ENCODE measurements at regions not wholly inside any gene's neighbourhood (a gene's known extent, or its start where the extent isn't known, plus 50 kb on each side); places are given as distances from the start of the nearest gene placed in this dataset.

GRCh38 chr18:22627506-22627905 is 209.8 kb upstream of the CTAGE1 start:
- H3K18ac ChIP-seq (ENCODE audit: low read length): no peak overlapping the region

GRCh38 chr18:22628795-22629510 is 211.2 kb upstream of the CTAGE1 start:
- Histone ChIP-seq H4K8ac (ENCODE audit: low read depth, low read length) (no peak overlapping the region), H3K4me3 (ENCODE audit: low read length in 2 of 2) (no peak overlapping the region), H3K27me3 (ENCODE audit: control insufficient read depth in 3 of 3, insufficient read depth in 3 of 3, low read depth in 1 of 3, low read length in 3 of 3) (no peaks in the 10 kb centered on the region), H3K79me1 (ENCODE audit: low read depth, low read length) (no peaks in the 10 kb centered on the region), H2BK120ac (ENCODE audit: low read depth, low read length) (no peak overlapping the region), H2BK15ac (ENCODE audit: low read length) (no peak overlapping the region), H3K9ac (ENCODE audit: low read depth, low read length, poor library complexity) (no peak overlapping the region), H2AFZ (ENCODE audit: low read length) (no peak overlapping the region), H2AK5ac (ENCODE audit: low read depth, low read length) (no peak overlapping the region), H3K36me3 (replicated peaks in 1 of 2; ENCODE audit: control insufficient read depth in 2 of 2, insufficient read depth in 2 of 2, low read length in 2 of 2) (no peaks in the 10 kb centered on the region), H3K23ac (ENCODE audit: low read depth, low read length, poor library complexity) (no peak overlapping the region), H3K4me2 (ENCODE audit: insufficient read depth, low read length, poor library complexity, severe bottlenecking) (no peak overlapping the region), H3K27ac (replicated peaks; ENCODE audit: low read length) (no peak overlapping the region), H2BK12ac (ENCODE audit: low read length) (no peak overlapping the region), H2BK5ac (ENCODE audit: low read length) (no peak overlapping the region), H3K14ac (ENCODE audit: low read length) (no peak overlapping the region), H3K18ac (ENCODE audit: low read length) (no peak overlapping the region), H4K91ac (ENCODE audit: low read depth, low read length, poor library complexity) (no peak overlapping the region), H3K4ac (ENCODE audit: low read length) (no peak overlapping the region), H3K4me1 (ENCODE audit: control insufficient read depth in 2 of 2, insufficient read depth in 1 of 2, low read depth in 1 of 2, low read length in 2 of 2) (no peaks in the 10 kb centered on the region), H3K9me3 (replicated peaks in 1 of 2; ENCODE audit: control insufficient read depth in 2 of 2, insufficient read depth in 1 of 2, low read depth in 1 of 2, low read length in 2 of 2) (no peaks in the 10 kb centered on the region)
- DNase-seq (ENCODE audit: low spot score): no peak
- WGBS, 2 donors (ENCODE audit: extremely low coverage in 2 of 2, insufficient read length in 2 of 2, insufficient replicate concordance in 1 of 2): no CpG with 5 or more reads among the region's 14 CpGs

More at GRCh38 chr18:22627506-22627905, 209.8 kb upstream of the CTAGE1 start:
- Histone ChIP-seq H3K23ac (ENCODE audit: low read depth, low read length, poor library complexity) (no peak overlapping the region), H2BK15ac (ENCODE audit: low read length) (no peak overlapping the region), H3K4me3 (ENCODE audit: low read length in 2 of 2) (no peak overlapping the region), H3K4ac (ENCODE audit: low read length) (no peak overlapping the region), H3K14ac (ENCODE audit: low read length) (no peak overlapping the region), H3K27me3 (ENCODE audit: control insufficient read depth in 3 of 3, insufficient read depth in 3 of 3, low read depth in 1 of 3, low read length in 3 of 3) (no peaks in the 10 kb centered on the region), H4K8ac (ENCODE audit: low read depth, low read length) (no peak overlapping the region), H3K9ac (ENCODE audit: low read depth, low read length, poor library complexity) (no peak overlapping the region), H2AFZ (ENCODE audit: low read length) (no peak overlapping the region), H3K4me1 (ENCODE audit: control insufficient read depth in 2 of 2, insufficient read depth in 1 of 2, low read depth in 1 of 2, low read length in 2 of 2) (no peaks in the 10 kb centered on the region), H4K91ac (ENCODE audit: low read depth, low read length, poor library complexity) (no peak overlapping the region), H3K79me1 (ENCODE audit: low read depth, low read length) (no peaks in the 10 kb centered on the region), H3K9me3 (replicated peaks in 1 of 2; ENCODE audit: control insufficient read depth in 2 of 2, insufficient read depth in 1 of 2, low read depth in 1 of 2, low read length in 2 of 2) (no peaks in the 10 kb centered on the region), H2AK5ac (ENCODE audit: low read depth, low read length) (no peak overlapping the region), H2BK12ac (ENCODE audit: low read length) (no peak overlapping the region), H2BK5ac (ENCODE audit: low read length) (no peak overlapping the region), H3K27ac (replicated peaks; ENCODE audit: low read length) (no peak overlapping the region), H2BK120ac (ENCODE audit: low read depth, low read length) (no peak overlapping the region), H3K4me2 (ENCODE audit: insufficient read depth, low read length, poor library complexity, severe bottlenecking) (no peak overlapping the region), H3K36me3 (replicated peaks in 1 of 2; ENCODE audit: control insufficient read depth in 2 of 2, insufficient read depth in 2 of 2, low read length in 2 of 2) (no peaks in the 10 kb centered on the region)
- no peak for DNase-seq (ENCODE audit: low spot score)
- no CpG with 5 or more reads among the region's 1 CpG for WGBS, 2 donors (ENCODE audit: extremely low coverage in 2 of 2, insufficient read length in 2 of 2, insufficient replicate concordance in 1 of 2)

- Histone ChIP-seq H2BK15ac (ENCODE audit: low read length) (no peak overlapping the region), H2AK5ac (ENCODE audit: low read depth, low read length) (no peak overlapping the region), H3K4ac (ENCODE audit: low read length) (no peak overlapping the region), H3K36me3 (replicated peaks in 1 of 2; ENCODE audit: control insufficient read depth in 2 of 2, insufficient read depth in 2 of 2, low read length in 2 of 2) (no peaks in the 10 kb centered on the region), H3K27me3 (ENCODE audit: control insufficient read depth in 3 of 3, insufficient read depth in 3 of 3, low read depth in 1 of 3, low read length in 3 of 3) (no peaks in the 10 kb centered on the region), H2AFZ (ENCODE audit: low read length) (no peak overlapping the region), H2BK120ac (ENCODE audit: low read depth, low read length) (no peak overlapping the region), H3K4me2 (ENCODE audit: insufficient read depth, low read length, poor library complexity, severe bottlenecking) (no peak overlapping the region), H3K27ac (replicated peaks; ENCODE audit: low read length) (no peak overlapping the region), H3K79me1 (ENCODE audit: low read depth, low read length) (no peaks in the 10 kb centered on the region), H3K4me1 (ENCODE audit: control insufficient read depth in 2 of 2, insufficient read depth in 1 of 2, low read depth in 1 of 2, low read length in 2 of 2) (no peaks in the 10 kb centered on the region), H3K18ac (ENCODE audit: low read length) (no peak overlapping the region), H2BK5ac (ENCODE audit: low read length) (no peak overlapping the region), H4K91ac (ENCODE audit: low read depth, low read length, poor library complexity) (no peak overlapping the region), H3K9ac (ENCODE audit: low read depth, low read length, poor library complexity) (no peak overlapping the region), H2BK12ac (ENCODE audit: low read length) (no peak overlapping the region), H3K14ac (ENCODE audit: low read length) (no peak overlapping the region), H3K9me3 (replicated peaks in 1 of 2; ENCODE audit: control insufficient read depth in 2 of 2, insufficient read depth in 1 of 2, low read depth in 1 of 2, low read length in 2 of 2) (peaks cover 0 to 2% of the 10 kb centered on the region in 2 donors), H4K8ac (ENCODE audit: low read depth, low read length) (no peak overlapping the region), H3K23ac (ENCODE audit: low read depth, low read length, poor library complexity) (no peak overlapping the region), H3K4me3 (ENCODE audit: low read length in 2 of 2) (no peak overlapping the region)
- WGBS, 2 donors (ENCODE audit: extremely low coverage in 2 of 2, insufficient read length in 2 of 2, insufficient replicate concordance in 1 of 2): no CpG with 5 or more reads among the region's 2 CpGs
- no peak for DNase-seq (ENCODE audit: low spot score)
These were observed 213.3 kb upstream of the CTAGE1 start for GRCh38 chr18:22630980-22631379.

- no peaks in the 10 kb centered on the region for H3K27me3 ChIP-seq (ENCODE audit: control insufficient read depth in 3 of 3, insufficient read depth in 3 of 3, low read depth in 1 of 3, low read length in 3 of 3)
- H3K4me1 ChIP-seq (ENCODE audit: control insufficient read depth in 2 of 2, insufficient read depth in 1 of 2, low read depth in 1 of 2, low read length in 2 of 2): no peaks in the 10 kb centered on the region
- H2BK12ac ChIP-seq (ENCODE audit: low read length): no peak overlapping the region
- no CpG with 5 or more reads among the region's 4 CpGs for WGBS, 2 donors (ENCODE audit: extremely low coverage in 2 of 2, insufficient read length in 2 of 2, insufficient replicate concordance in 1 of 2)
- no peak overlapping the region for H3K4ac ChIP-seq (ENCODE audit: low read length)
- H2AFZ ChIP-seq (ENCODE audit: low read length): no peak overlapping the region
- no peak overlapping the region for H2AK5ac ChIP-seq (ENCODE audit: low read depth, low read length)
- no peak overlapping the region for H3K14ac ChIP-seq (ENCODE audit: low read length)
- H3K18ac ChIP-seq (ENCODE audit: low read length): no peak overlapping the region
- no peak overlapping the region for H2BK5ac ChIP-seq (ENCODE audit: low read length)
- no peak overlapping the region for H3K9ac ChIP-seq (ENCODE audit: low read depth, low read length, poor library complexity)
- no peak overlapping the region for H3K4me2 ChIP-seq (ENCODE audit: insufficient read depth, low read length, poor library complexity, severe bottlenecking)
- no peak overlapping the region for H3K4me3 ChIP-seq (ENCODE audit: low read length in 2 of 2)
- DNase-seq (ENCODE audit: low spot score): no peak
- no peak overlapping the region for H2BK15ac ChIP-seq (ENCODE audit: low read length)
- H4K91ac ChIP-seq (ENCODE audit: low read depth, low read length, poor library complexity): no peak overlapping the region
- peaks cover 0 to 2% of the 10 kb centered on the region in 2 donors for H3K9me3 ChIP-seq (replicated peaks in 1 of 2; ENCODE audit: control insufficient read depth in 2 of 2, insufficient read depth in 1 of 2, low read depth in 1 of 2, low read length in 2 of 2)
- no peak overlapping the region for H3K27ac ChIP-seq (replicated peaks; ENCODE audit: low read length)
- no peak overlapping the region for H3K23ac ChIP-seq (ENCODE audit: low read depth, low read length, poor library complexity)
- no peak overlapping the region for H2BK120ac ChIP-seq (ENCODE audit: low read depth, low read length)
- no peaks in the 10 kb centered on the region for H3K36me3 ChIP-seq (replicated peaks in 1 of 2; ENCODE audit: control insufficient read depth in 2 of 2, insufficient read depth in 2 of 2, low read length in 2 of 2)
- no peak overlapping the region for H4K8ac ChIP-seq (ENCODE audit: low read depth, low read length)
- no peaks in the 10 kb centered on the region for H3K79me1 ChIP-seq (ENCODE audit: low read depth, low read length)
These were observed 214.5 kb upstream of the CTAGE1 start for GRCh38 chr18:22632191-22632590.

Measured in neuronal stem cell (in vitro differentiated cells).